ENCODE measurements at regions not wholly inside any gene's neighbourhood (a gene's known extent, or its start where the extent isn't known, plus 50 kb on each side); places are given as distances from the start of the nearest gene placed in this dataset.

GRCh38 chr4:96602661-96603060, 762.8 kb downstream of the PDHA2 start:
- 95% methylated on average over 3 of the region's 3 CpGs; no CpG with 5 or more reads in 1 of the 2 experiments for WGBS, 2 experiments (ENCODE audit: insufficient coverage in 1 of 2, insufficient read length in 1 of 2)

GRCh38 chr4:96603641-96604040, 763.7 kb downstream of the PDHA2 start:
- no peak for DNase-seq
- H3K27me3 Mint-ChIP-seq (ENCODE audit: insufficient read depth) = no peaks in the 10 kb centered on the region
- H3K4me3 Mint-ChIP-seq = no peak overlapping the region
- WGBS, 2 experiments (ENCODE audit: insufficient coverage in 1 of 2, insufficient read length in 1 of 2) = 86 to 91% methylated on average over 1 to 3 of the region's 3 CpGs
- no peak overlapping the region for H3K27ac Mint-ChIP-seq
- no peaks in the 10 kb centered on the region for H3K9me3 ChIP-seq (ENCODE audit: control insufficient read depth, low read length)
- no peak overlapping the region for H3K27ac ChIP-seq (ENCODE audit: low read depth, low read length)
- no peak overlapping the region for H3K9ac ChIP-seq (ENCODE audit: extremely low read depth, low read length, poor library complexity, severe bottlenecking)
- TF ChIP-seq CTCF (conservative IDR thresholded peaks at IDR 0.05) = no peak
- no peaks in the 10 kb centered on the region for H3K9me3 Mint-ChIP-seq
- H3K4me1 ChIP-seq (ENCODE audit: control insufficient read depth, insufficient read depth, low read length) = no peaks in the 10 kb centered on the region
- H3K4me3 ChIP-seq (ENCODE audit: low read length) = no peak overlapping the region
- H3K36me3 Mint-ChIP-seq (ENCODE audit: low read depth) = no peaks in the 10 kb centered on the region
- H3K27me3 ChIP-seq (ENCODE audit: control insufficient read depth, insufficient read depth, low read length, poor library complexity, severe bottlenecking) = no peaks in the 10 kb centered on the region
- peaks cover 15% of the 10 kb centered on the region for H3K4me1 Mint-ChIP-seq
- H3K36me3 ChIP-seq (ENCODE audit: control insufficient read depth, insufficient read depth, low read length) = no peaks in the 10 kb centered on the region

More at GRCh38 chr4:96602661-96603060, 762.8 kb downstream of the PDHA2 start:
- no peak overlapping the region for H3K9ac ChIP-seq (ENCODE audit: extremely low read depth, low read length, poor library complexity, severe bottlenecking)
- Mint-ChIP-seq H3K27me3 (ENCODE audit: insufficient read depth) (no peaks in the 10 kb centered on the region), H3K27ac (no peak overlapping the region), H3K4me1 (peaks cover 19% of the 10 kb centered on the region), H3K36me3 (ENCODE audit: low read depth) (no peaks in the 10 kb centered on the region), H3K4me3 (no peak overlapping the region), H3K9me3 (no peaks in the 10 kb centered on the region)
- no peak for DNase-seq
- no peak overlapping the region for H3K27ac ChIP-seq (ENCODE audit: low read depth, low read length)
- H3K4me3 ChIP-seq (ENCODE audit: low read length) = no peak overlapping the region
- no peaks in the 10 kb centered on the region for H3K36me3 ChIP-seq (ENCODE audit: control insufficient read depth, insufficient read depth, low read length)
- no peaks in the 10 kb centered on the region for H3K9me3 ChIP-seq (ENCODE audit: control insufficient read depth, low read length)
- TF ChIP-seq CTCF (conservative IDR thresholded peaks at IDR 0.05) = no peak
- no peaks in the 10 kb centered on the region for H3K27me3 ChIP-seq (ENCODE audit: control insufficient read depth, insufficient read depth, low read length, poor library complexity, severe bottlenecking)
- H3K4me1 ChIP-seq (ENCODE audit: control insufficient read depth, insufficient read depth, low read length) = no peaks in the 10 kb centered on the region

GRCh38 chr4:96606451-96606850, 766.6 kb downstream of the PDHA2 start:
- H3K27ac Mint-ChIP-seq = no peak overlapping the region
- TF ChIP-seq CTCF (conservative IDR thresholded peaks at IDR 0.05) = no peak
- H3K27me3 Mint-ChIP-seq (ENCODE audit: insufficient read depth) = no peaks in the 10 kb centered on the region
- H3K9me3 ChIP-seq (ENCODE audit: control insufficient read depth, low read length) = no peaks in the 10 kb centered on the region
- no peak for DNase-seq
- no peak overlapping the region for H3K4me3 Mint-ChIP-seq
- H3K9ac ChIP-seq (ENCODE audit: extremely low read depth, low read length, poor library complexity, severe bottlenecking) = no peak overlapping the region
- no peaks in the 10 kb centered on the region for H3K36me3 ChIP-seq (ENCODE audit: control insufficient read depth, insufficient read depth, low read length)
- no peaks in the 10 kb centered on the region for H3K4me1 Mint-ChIP-seq
- no peaks in the 10 kb centered on the region for H3K4me1 ChIP-seq (ENCODE audit: control insufficient read depth, insufficient read depth, low read length)
- H3K36me3 Mint-ChIP-seq (ENCODE audit: low read depth) = no peaks in the 10 kb centered on the region
- no peak overlapping the region for H3K4me3 ChIP-seq (ENCODE audit: low read length)
- H3K9me3 Mint-ChIP-seq = no peaks in the 10 kb centered on the region
- no peak overlapping the region for H3K27ac ChIP-seq (ENCODE audit: low read depth, low read length)
- no peaks in the 10 kb centered on the region for H3K27me3 ChIP-seq (ENCODE audit: control insufficient read depth, insufficient read depth, low read length, poor library complexity, severe bottlenecking)
